DMS 273 treated with DMSO at 0.1 percent for 48 hours (cell line): ENCODE measurements at regions not wholly inside any gene's neighbourhood (a gene's known extent, or its start where the extent isn't known, plus 50 kb on each side); places are given as distances from the start of the nearest gene placed in this dataset.

Source experiments
- DNase-seq: peaks from one replicate; lab custom pipeline; 2025; lab: John Stamatoyannopoulos, UW

- DNase-seq, result peak; percentile 81
Measured at GRCh38 chr13:72168126-72168855, 301.3 kb upstream of the DACH1 start.

DNA sequence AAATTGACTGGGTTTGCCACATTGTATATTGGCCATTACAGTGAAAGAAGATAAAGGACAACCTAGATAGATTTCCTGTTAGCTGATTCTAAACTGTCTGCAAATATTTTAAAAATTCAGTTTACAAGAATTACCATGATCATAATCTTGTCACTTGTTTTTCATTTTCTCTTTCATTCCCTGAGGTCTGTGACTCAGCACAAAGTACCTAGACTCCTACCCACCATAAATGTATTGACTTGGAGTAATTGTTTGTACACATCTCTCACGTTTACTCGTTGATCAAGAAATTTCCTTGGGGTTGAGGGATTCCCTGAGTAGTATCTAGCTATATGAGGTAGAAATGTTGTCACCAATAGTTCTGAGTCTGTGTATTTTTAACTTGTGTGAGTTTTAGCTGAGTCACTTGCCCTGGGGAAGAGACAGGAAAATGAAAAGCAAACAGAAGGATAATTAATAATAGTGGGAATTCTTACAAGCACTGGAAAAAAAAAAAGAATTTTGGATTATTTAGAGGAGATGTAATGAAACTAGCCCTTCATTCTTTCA lies 299.2 kb upstream of the DACH1 start:
- no peak for DNase-seq

- peak; percentile 47 for DNase-seq
Measured at GRCh38 chr13:72165276-72165675, 298.3 kb upstream of the DACH1 start.

- DNase-seq, result peak; percentile 56
Measured at GRCh38 chr13:72164811-72165210, 297.8 kb upstream of the DACH1 start.

- DNase-seq, result peak; percentile 9
Measured at GRCh38 chr13:72163678-72164077, 296.7 kb upstream of the DACH1 start.

DNA sequence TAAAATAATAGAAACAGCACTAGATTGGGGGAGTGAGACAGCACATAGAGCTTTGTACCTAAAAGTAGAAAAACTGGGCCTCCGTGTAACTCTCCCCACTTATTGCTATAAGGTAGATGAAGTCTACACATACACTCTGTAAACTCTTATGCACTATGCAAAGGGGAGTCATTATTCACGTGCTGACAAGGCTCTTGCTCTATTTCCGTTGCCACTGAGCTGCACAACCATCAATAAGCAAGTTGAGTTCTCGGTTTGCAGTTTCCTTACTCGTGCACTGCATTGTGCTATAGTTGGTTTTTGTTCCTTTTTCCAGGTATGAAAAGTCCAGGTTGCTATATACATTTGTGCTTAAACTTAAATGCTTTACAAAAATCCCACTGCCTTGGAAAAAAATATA lies 294.0 kb upstream of the DACH1 start:
- no peak for DNase-seq

DNA sequence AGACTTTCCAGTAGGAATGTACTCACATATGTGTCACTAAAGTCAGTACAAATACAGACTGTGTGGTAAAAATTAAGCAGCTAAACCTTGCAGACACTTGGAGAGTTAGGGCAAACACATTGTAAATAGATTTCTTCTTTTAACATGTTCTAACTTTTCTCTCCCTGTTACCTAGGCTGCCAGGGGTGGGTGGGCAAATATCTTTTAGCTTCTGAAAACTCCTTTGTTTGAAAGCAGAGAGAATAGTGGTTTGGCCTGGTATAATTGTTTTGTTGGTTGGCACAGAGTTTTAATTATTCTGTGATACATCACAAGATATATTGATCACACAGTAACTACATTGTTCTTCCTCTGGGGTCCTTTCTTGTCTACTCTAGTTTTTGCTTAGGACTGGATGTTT lies 289.8 kb upstream of the DACH1 start:
- DNase-seq, result no peak

DNA sequence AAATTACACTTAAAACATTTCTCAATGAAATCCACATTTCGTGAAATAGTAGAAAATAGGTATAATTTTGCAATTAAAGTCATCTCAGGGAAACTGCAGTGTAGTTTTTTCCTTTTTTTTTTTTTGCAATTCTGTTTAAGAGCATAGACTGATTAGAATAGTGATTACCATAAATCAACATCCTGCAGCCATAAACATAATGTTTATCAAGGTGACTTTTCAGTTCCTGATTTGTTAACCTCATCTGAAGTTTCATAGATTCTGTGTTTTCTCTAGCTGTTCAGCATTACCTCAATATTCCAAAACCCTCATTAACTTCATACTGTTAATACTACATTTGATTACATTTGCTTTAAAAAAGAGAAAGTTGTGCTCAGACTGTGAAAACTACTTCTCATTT lies 286.3 kb upstream of the DACH1 start:
- DNase-seq, result no peak

DNA sequence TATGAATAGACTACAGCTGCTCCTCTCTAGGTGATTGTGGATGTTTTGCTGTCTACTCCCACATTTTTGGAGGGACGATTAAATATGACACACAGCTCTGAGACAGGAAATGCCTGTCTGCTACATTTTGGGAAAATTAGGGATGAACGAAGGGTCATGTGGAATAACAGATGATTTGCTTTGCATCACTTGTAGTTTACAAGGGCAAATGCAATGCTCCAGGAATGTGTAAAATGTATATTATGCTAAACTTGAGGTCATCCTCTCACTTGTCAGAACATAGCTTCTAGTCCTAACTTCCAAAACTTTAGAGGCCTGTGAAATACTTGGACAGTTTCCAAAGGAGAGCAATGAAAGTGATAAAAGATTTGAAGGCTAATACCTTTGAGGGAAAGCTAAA lies 284.2 kb upstream of the DACH1 start:
- DNase-seq, result no peak

DNA sequence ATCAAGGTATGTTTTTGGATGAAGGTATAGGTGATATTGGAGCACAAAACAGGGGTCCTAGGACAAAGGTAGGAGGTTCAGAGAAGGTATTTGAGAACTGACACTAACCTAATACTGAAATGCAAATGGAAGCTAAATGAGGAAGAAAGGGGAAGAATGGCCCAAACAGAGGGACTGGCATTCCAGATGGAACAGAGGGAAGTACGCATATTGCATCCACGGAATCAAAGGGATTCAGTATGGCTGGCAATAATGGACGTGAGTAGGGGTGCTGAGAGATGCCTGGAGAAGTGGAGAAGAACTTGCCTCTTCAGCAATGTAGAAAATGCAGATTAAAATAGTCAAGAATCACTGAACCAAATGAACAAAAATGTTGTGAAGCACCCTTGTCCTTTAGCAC lies 283.5 kb upstream of the DACH1 start:
- DNase-seq, result no peak

GRCh38 chr13:72149701-72150100 lies 282.7 kb upstream of the DACH1 start:
- no peak for DNase-seq

- DNase-seq, result no peak
Measured at GRCh38 chr13:72146816-72147215, 279.8 kb upstream of the DACH1 start.

GRCh38 chr13:72145383-72145782 lies 278.4 kb upstream of the DACH1 start:
- no peak for DNase-seq

- no peak for DNase-seq
Measured at GRCh38 chr13:72144636-72145035, 277.6 kb upstream of the DACH1 start.

DNA sequence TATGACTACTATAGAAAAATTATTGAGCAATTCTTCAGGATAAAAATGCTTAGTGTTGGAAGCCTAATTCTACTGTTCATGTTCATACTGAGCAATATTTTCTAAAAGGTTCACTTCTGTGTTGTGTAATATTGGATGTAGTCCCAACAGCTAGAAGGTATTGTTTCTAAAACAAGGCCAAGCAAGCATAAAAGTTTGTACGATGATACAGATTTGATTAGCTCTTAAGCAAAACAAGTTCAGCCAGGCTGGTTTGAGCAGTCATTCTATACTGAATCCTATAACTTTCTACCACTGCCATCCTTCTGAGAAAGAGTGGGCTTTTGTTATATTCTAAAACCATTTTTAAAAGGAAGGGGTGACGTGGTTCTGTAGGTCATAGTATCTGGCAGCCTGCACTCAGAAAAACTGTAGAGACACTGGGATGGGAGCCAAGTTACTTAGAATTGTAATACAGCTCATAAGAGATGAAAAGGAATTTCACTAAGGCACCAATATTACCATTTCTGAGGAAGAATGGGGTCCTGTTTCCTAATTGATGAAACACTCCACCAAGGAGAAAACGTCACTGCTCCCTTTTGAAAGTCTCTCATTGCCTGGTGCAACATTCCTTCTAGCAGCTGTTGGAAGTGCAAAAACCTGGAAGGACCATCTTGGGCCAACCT lies 275.0 kb upstream of the DACH1 start:
- DNase-seq, result no peak

DNA sequence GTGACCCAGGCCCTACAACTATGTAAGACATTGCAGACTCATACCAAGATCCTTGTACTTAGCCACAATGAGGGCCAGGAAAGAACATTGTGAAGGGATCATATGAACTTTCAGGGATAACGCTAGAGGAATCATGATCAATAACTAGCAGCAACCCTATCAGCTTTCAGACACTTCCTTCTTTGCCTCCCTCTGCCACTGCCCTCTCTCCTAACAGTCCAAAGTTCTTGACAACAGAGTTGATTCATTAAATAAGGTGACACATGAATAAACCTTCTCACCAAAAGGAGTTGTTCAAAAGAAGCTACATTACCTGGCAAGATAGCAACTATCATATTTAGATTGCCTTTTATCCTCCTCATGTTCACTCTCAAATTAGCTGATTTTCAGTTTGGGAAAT lies 272.2 kb upstream of the DACH1 start:
- no peak for DNase-seq

GRCh38 chr13:72132075-72132474 lies 265.1 kb upstream of the DACH1 start:
- no peak for DNase-seq

- no peak for DNase-seq
Measured at GRCh38 chr13:72129117-72129516, 262.1 kb upstream of the DACH1 start.

- DNase-seq, result no peak
Measured at GRCh38 chr13:72127031-72127430, 260.0 kb upstream of the DACH1 start.

- no peak for DNase-seq
Measured at GRCh38 chr13:72126424-72126823, 259.4 kb upstream of the DACH1 start.

DNA sequence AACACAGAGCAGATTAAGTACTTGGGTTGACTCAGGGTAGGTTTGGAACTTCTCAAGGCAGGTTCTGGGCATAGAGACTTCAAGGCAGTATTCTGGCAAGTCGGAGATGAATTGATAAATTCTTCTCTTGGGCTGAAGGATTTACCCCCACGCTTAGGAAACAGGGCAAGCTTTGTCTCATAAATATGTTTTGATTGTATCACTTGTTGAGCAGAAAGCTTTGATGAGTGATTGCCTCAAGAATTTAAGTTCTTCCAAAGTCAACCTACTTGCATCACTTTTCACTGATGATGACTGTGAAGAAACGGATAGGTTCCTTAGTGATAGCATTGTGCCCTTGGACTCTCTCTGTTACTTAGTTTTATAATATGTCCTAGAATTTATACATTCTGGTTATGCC lies 258.6 kb upstream of the DACH1 start:
- DNase-seq, result no peak

- no peak for DNase-seq
Measured at GRCh38 chr13:72122661-72123255, 255.8 kb upstream of the DACH1 start.

DNA sequence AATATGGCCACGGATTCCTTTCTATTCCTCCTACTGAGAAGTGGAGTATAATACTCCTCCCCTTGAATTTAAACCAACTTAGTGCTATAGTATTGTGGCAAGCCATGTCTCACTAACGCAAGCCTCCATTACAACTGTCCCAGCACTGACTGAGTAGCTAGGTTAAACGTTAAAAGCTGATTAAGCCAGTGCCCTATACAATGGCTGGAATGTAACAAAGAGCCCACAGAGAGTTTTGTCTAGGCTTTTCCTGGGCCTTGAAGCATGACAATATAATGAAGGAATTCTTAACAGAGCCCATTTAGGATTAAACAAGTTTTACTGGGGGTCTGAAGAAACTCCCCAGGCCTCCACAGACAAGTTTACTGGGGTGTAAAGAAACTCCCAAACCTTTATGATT lies 254.5 kb upstream of the DACH1 start:
- DNase-seq, result no peak
